ENCODE measurements at regions not wholly inside any gene's neighbourhood (a gene's known extent, or its start where the extent isn't known, plus 50 kb on each side); places are given as distances from the start of the nearest gene placed in this dataset.

GRCh38 chr16:16850274-16850673 is 471.3 kb downstream of the NPIPA7 start:
- no peaks in the 10 kb centered on the region for H3K9me3 ChIP-seq
- H3K36me3 ChIP-seq, result no peaks in the 10 kb centered on the region
- H3K27me3 ChIP-seq, result no peaks in the 10 kb centered on the region
- ATAC-seq, result no peak
- intact Hi-C loops (cut with DNase I; ENCODE audit: low total_unique reads), result no loop called here
- H3K4me3 ChIP-seq, result no peak overlapping the region
- no peak for TF ChIP-seq POLR2A (IDR thresholded peaks at IDR 0.05)
- TF ChIP-seq, protein P1, sequence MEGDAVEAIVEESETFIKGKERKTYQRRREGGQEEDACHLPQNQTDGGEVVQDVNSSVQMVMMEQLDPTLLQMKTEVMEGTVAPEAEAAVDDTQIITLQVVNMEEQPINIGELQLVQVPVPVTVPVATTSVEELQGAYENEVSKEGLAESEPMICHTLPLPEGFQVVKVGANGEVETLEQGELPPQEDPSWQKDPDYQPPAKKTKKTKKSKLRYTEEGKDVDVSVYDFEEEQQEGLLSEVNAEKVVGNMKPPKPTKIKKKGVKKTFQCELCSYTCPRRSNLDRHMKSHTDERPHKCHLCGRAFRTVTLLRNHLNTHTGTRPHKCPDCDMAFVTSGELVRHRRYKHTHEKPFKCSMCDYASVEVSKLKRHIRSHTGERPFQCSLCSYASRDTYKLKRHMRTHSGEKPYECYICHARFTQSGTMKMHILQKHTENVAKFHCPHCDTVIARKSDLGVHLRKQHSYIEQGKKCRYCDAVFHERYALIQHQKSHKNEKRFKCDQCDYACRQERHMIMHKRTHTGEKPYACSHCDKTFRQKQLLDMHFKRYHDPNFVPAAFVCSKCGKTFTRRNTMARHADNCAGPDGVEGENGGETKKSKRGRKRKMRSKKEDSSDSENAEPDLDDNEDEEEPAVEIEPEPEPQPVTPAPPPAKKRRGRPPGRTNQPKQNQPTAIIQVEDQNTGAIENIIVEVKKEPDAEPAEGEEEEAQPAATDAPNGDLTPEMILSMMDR (IDR thresholded peaks at IDR 0.05 in 4 of 5, conservative IDR thresholded peaks at IDR 0.05 in 1 of 5), result no peak
- no peak for DNase-seq
- in situ Hi-C loops (cut with MboI; ENCODE audit: low sequenced_read_pairs in 4 of 4), result loop anchor here in 2 of 4 donors (25.0 kb wide), 2 partner anchors 612 to 737 kb away; partner anchors contain the start of gene XYLT1 (in 1 of the 2)
- no peak overlapping the region for H3K27ac ChIP-seq
- H3K4me1 ChIP-seq, result no peaks in the 10 kb centered on the region

GRCh38 chr16:16857012-16857411 is 478.1 kb downstream of the NPIPA7 start:
- Histone ChIP-seq H3K4me3 (no peak overlapping the region), H3K27me3 (no peaks in the 10 kb centered on the region), H3K9me3 (no peaks in the 10 kb centered on the region), H3K36me3 (no peaks in the 10 kb centered on the region), H3K4me1 (no peaks in the 10 kb centered on the region), H3K27ac (no peak overlapping the region)
- ATAC-seq (no peak), DNase-seq (no peak)
- intact Hi-C loops (cut with DNase I; ENCODE audit: low total_unique reads), result no loop called here
- in situ Hi-C loops (cut with MboI; ENCODE audit: low sequenced_read_pairs in 4 of 4), result loop anchor here in 2 of 4 donors (25.0 kb wide), 2 partner anchors 605 to 730 kb away; partner anchors contain the start of gene XYLT1 (in 1 of the 2)
- no peak for TF ChIP-seq POLR2A (IDR thresholded peaks at IDR 0.05)
- TF ChIP-seq, protein P1 (IDR thresholded peaks at IDR 0.05 in 4 of 5, conservative IDR thresholded peaks at IDR 0.05 in 1 of 5), result no peak

DNA sequence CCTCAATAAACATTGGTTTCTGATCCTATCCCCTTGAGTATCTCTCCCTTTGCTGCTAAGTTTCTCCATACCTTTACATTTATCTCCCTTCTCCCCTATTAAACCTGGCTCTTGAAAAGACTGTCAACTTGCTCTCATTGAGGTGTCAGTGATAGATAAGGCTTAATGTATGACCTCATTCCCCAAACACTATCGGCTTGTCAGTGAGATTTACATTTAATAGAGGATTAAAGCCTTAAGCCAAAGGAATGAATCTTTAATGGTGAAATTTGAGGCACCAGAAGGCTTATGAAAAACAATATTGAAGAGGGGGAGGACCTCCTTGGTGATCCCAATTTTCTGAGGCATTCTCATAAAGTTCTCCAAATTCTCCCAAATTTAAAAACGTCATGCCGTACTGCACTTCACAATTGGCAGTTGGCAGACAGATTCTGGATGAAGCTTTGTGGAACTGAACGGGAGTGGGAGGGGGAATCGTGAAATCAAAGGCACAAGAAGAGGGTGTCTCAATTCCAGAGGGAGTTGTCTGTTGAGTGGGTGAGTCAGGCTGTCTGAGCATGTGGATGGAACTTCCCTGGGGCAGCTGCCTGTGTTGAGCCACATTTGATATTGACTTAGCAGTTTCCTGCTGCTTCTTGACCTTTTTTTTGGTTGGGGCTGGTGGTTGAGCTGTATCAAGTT is 478.8 kb downstream of the NPIPA7 start:
- Histone ChIP-seq H3K36me3 (no peaks in the 10 kb centered on the region), H3K4me3 (no peak overlapping the region), H3K4me1 (no peaks in the 10 kb centered on the region), H3K27ac (no peak overlapping the region), H3K9me3 (no peaks in the 10 kb centered on the region), H3K27me3 (no peaks in the 10 kb centered on the region)
- ATAC-seq (no peak), DNase-seq (no peak)
- in situ Hi-C loops (cut with MboI; ENCODE audit: low sequenced_read_pairs in 4 of 4), result loop anchor here in 2 of 4 donors (25.0 kb wide), 2 partner anchors 605 to 730 kb away; partner anchors contain the start of gene XYLT1 (in 1 of the 2)
- intact Hi-C loops (cut with DNase I; ENCODE audit: low total_unique reads), result no loop called here
- no peak for TF ChIP-seq POLR2A (IDR thresholded peaks at IDR 0.05)
- TF ChIP-seq, protein P1 (IDR thresholded peaks at IDR 0.05 in 4 of 5, conservative IDR thresholded peaks at IDR 0.05 in 1 of 5), result no peak

DNA sequence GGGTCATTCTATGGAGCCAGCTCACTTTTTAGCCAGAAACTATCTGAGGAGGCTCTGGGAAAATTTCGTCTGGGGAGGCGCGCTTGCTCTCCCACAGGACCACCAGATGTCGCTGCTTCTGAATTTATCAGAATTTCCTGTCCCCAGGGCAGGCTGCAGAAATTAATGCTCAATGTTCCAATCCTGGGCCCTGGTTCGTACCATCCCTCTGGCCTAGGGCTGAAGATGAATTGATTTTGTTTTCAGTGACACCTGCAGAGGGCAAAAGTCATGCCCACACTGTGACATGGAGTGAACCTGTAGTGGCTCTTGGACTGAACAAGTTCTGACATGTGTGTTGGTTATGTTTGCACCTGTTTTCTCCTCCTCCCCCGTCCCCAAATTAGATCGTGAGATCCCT is 482.6 kb downstream of the NPIPA7 start:
- H3K36me3 ChIP-seq, result no peaks in the 10 kb centered on the region
- no peak for ATAC-seq

More for the DNA sequence above, 482.6 kb downstream of the NPIPA7 start:
- Histone ChIP-seq H3K9me3 (no peaks in the 10 kb centered on the region), H3K27ac (no peak overlapping the region), H3K4me1 (no peaks in the 10 kb centered on the region), H3K27me3 (no peaks in the 10 kb centered on the region), H3K4me3 (no peak overlapping the region)
- no peak for TF ChIP-seq POLR2A (IDR thresholded peaks at IDR 0.05)
- TF ChIP-seq, protein P1 (IDR thresholded peaks at IDR 0.05 in 4 of 5, conservative IDR thresholded peaks at IDR 0.05 in 1 of 5), result peak; percentile 23 to 50 (median 34)
- intact Hi-C loops (cut with DNase I; ENCODE audit: low total_unique reads), result loop anchor here (5.0 kb wide), 1 partner anchor 716 kb away; no protein-coding TSS in a partner anchor
- peak in 1 of 2 donors; percentile 3 for DNase-seq
- in situ Hi-C loops (cut with MboI; ENCODE audit: low sequenced_read_pairs in 4 of 4), result loop anchor here in 2 of 4 donors (25.0 kb wide), 2 partner anchors 601 to 726 kb away; partner anchors contain the start of gene XYLT1 (in 1 of the 2)

Measured in gastrocnemius medialis (tissue), 4 donors.